H9 (cell line): ENCODE measurements at regions not wholly inside any gene's neighbourhood (a gene's known extent, or its start where the extent isn't known, plus 50 kb on each side); places are given as distances from the start of the nearest gene placed in this dataset.

Experiments used
- DNase-seq: peaks from one replicate; pipeline ENCODE4 v3.0.0-alpha.2; 2017
- H2AFZ ChIP-seq: one replicate; pipeline ENCODE4 v1.6.1; 2013; ENCODE audit warnings: mild to moderate bottlenecking, low read length, control low read depth, moderate library complexity
- H2AK5ac ChIP-seq: 2 replicates; pipeline ENCODE4 v1.6.1; 2013; ENCODE audit warnings: low read length, control low read depth, mixed read lengths; ENCODE audit not compliant: insufficient read length
- H2BK120ac ChIP-seq: one replicate; pipeline ENCODE4 v1.6.1; 2013; ENCODE audit warnings: low read depth, mild to moderate bottlenecking, low read length, control low read depth, inconsistent platforms; ENCODE audit not compliant: poor library complexity, severe bottlenecking
- H2BK12ac ChIP-seq: 2 replicates; pipeline ENCODE4 v1.6.1; 2013; ENCODE audit warnings: low read length, control low read depth, mixed read lengths, low read depth; ENCODE audit not compliant: insufficient read length
- H2BK15ac ChIP-seq: 2 replicates; pipeline ENCODE4 v1.6.1; 2013; ENCODE audit warnings: low read depth, low read length, control low read depth
- H2BK20ac ChIP-seq: one replicate; pipeline ENCODE4 v1.6.1; 2013; ENCODE audit warnings: low read depth, mild to moderate bottlenecking, low read length, control low read depth, inconsistent platforms; ENCODE audit not compliant: poor library complexity, severe bottlenecking
- H2BK5ac ChIP-seq: 2 replicates; pipeline ENCODE4 v1.6.1; 2013; ENCODE audit warnings: low read length, control low read depth, mixed read lengths; ENCODE audit not compliant: insufficient read length
- H3K14ac ChIP-seq: 2 replicates; pipeline ENCODE4 v1.6.1; 2013; ENCODE audit warnings: low read length, control low read depth; ENCODE audit not compliant: insufficient read depth
- H3K18ac ChIP-seq: 2 replicates; pipeline ENCODE4 v1.6.1; 2013; ENCODE audit warnings: low read depth, mild to moderate bottlenecking, mixed read lengths, low read length, control low read depth; ENCODE audit not compliant: insufficient read length
- H3K23ac ChIP-seq: 2 replicates; pipeline ENCODE4 v1.6.1; 2013; ENCODE audit warnings: low read length, control low read depth, mixed read lengths, low read depth; ENCODE audit not compliant: insufficient read length
- H3K23me2 ChIP-seq: 2 replicates; pipeline ENCODE4 v1.6.1; 2013; ENCODE audit warnings: low read depth, mild to moderate bottlenecking, mixed read lengths, low read length, control low read depth; ENCODE audit not compliant: insufficient read length, poor library complexity, severe bottlenecking
- H3K27ac ChIP-seq: 2 replicates; pipeline ENCODE4 v1.5.1; 2013; ENCODE audit warnings: low read length, control low read depth, mixed read lengths, low read depth; ENCODE audit not compliant: insufficient read length
- H3K27me3 ChIP-seq: 2 replicates; pipeline ENCODE4 v1.6.1; 2013; ENCODE audit warnings: low read length, control low read depth, inconsistent platforms; ENCODE audit not compliant: insufficient read depth
- H3K4ac ChIP-seq: 2 replicates; pipeline ENCODE4 v1.6.1; 2013; ENCODE audit warnings: low read depth, mild to moderate bottlenecking, control low read depth, inconsistent platforms, low read length, moderate library complexity
- H3K4me1 ChIP-seq: 2 replicates; pipeline ENCODE4 v1.6.1; 2013; ENCODE audit warnings: low read length, control low read depth, inconsistent platforms; ENCODE audit not compliant: insufficient read depth
- H3K4me2 ChIP-seq: 2 replicates; pipeline ENCODE4 v1.6.1; 2013; ENCODE audit warnings: low read length, control low read depth, mixed read lengths; ENCODE audit not compliant: insufficient read length, insufficient read depth
- H3K56ac ChIP-seq: 2 replicates; pipeline ENCODE4 v1.6.1; 2013; ENCODE audit warnings: low read depth, mild to moderate bottlenecking, mixed read lengths, low read length, control low read depth; ENCODE audit not compliant: insufficient read length
- H3K79me1 ChIP-seq: 2 replicates; pipeline ENCODE4 v1.6.1; 2013; ENCODE audit warnings: low read depth, mild to moderate bottlenecking, moderate library complexity, low read length, control low read depth, inconsistent platforms; ENCODE audit not compliant: insufficient read depth, poor library complexity, severe bottlenecking
- H3K79me2 ChIP-seq: 2 replicates; pipeline ENCODE4 v1.6.1; 2013; ENCODE audit warnings: low read length, control low read depth, inconsistent platforms; ENCODE audit not compliant: insufficient read depth
- H3K9ac ChIP-seq: 2 replicates; pipeline ENCODE4 v1.6.1; 2013; ENCODE audit warnings: low read length, control low read depth, mixed read lengths; ENCODE audit not compliant: insufficient read length; ENCODE audit errors: extremely low read depth
- H3K9me3 ChIP-seq: one replicate; pipeline ENCODE4 v1.6.1; 2013; ENCODE audit warnings: low read depth, low read length, inconsistent platforms; ENCODE audit not compliant: control insufficient read depth
- H3T11ph ChIP-seq: one replicate; pipeline ENCODE4 v1.6.1; 2013; ENCODE audit warnings: mild to moderate bottlenecking, low read length, control low read depth, inconsistent platforms
- H4K20me1 ChIP-seq: one replicate; pipeline ENCODE4 v1.6.1; 2013; ENCODE audit not compliant: control insufficient read depth, insufficient read length, insufficient read depth
- H4K5ac ChIP-seq: 2 replicates; pipeline ENCODE4 v1.6.1; 2013; ENCODE audit warnings: low read depth, mild to moderate bottlenecking, mixed read lengths, low read length, control low read depth; ENCODE audit not compliant: insufficient read length
- H4K8ac ChIP-seq: replicated peaks from 2 replicates; pipeline ENCODE4 v1.6.1; 2013; ENCODE audit warnings: low read length, control low read depth, mixed read lengths, low read depth; ENCODE audit not compliant: insufficient read length
- H4K91ac ChIP-seq: 2 replicates; pipeline ENCODE4 v1.6.1; 2013; ENCODE audit warnings: low read depth, mild to moderate bottlenecking, moderate library complexity, mixed read lengths, low read length, control low read depth; ENCODE audit not compliant: insufficient read length
- H3K27ac Mint-ChIP-seq, 3 experiments: 2 replicates in 2 of 3; 3 replicates in 1 of 3; pipeline ENCODE4 v1.8.0; 2020 to 2021; ENCODE audit warnings: mixed read lengths in 3 of 3, mild to moderate bottlenecking in 1 of 3, moderate library complexity in 1 of 3
- H3K27me3 Mint-ChIP-seq: 2 replicates; pipeline ENCODE4 v1.8.0; 2021; ENCODE audit warnings: low read depth, mild to moderate bottlenecking, moderate library complexity, mixed read lengths
- H3K36me3 Mint-ChIP-seq, 3 experiments: 2 replicates in 2 of 3; 3 replicates in 1 of 3; pipeline ENCODE4 v1.8.0; 2020 to 2021; ENCODE audit warnings: low read depth in 3 of 3, mixed read lengths in 3 of 3; ENCODE audit not compliant: insufficient read depth in 1 of 3
- H3K4me1 Mint-ChIP-seq, 2 experiments: 2 replicates each; pipeline ENCODE4 v1.8.0; 2020; ENCODE audit warnings: mixed read lengths in 2 of 2
- H3K4me3 Mint-ChIP-seq, 2 experiments: 2 replicates in 1 of 2; 3 replicates in 1 of 2; pipeline ENCODE4 v1.8.0; 2020 to 2021; ENCODE audit warnings: mild to moderate bottlenecking in 2 of 2, mixed read lengths in 2 of 2, moderate library complexity in 1 of 2
- H3K9me3 Mint-ChIP-seq, 2 experiments: 2 replicates in 1 of 2; 3 replicates in 1 of 2; pipeline ENCODE4 v1.8.0; 2020; ENCODE audit warnings: mild to moderate bottlenecking in 2 of 2, mixed read lengths in 2 of 2, moderate library complexity in 1 of 2
- CTCF ChIP-seq: fragments of 200-600 bp; sonication (generic); conservative IDR thresholded peaks from 3 replicates; pipeline ENCODE4 v1.8.0; 2021; ENCODE audit warnings: antibody characterized with exemption, mild to moderate bottlenecking
- WGBS: extraction: QIAGEN DNeasy Blood & Tissue Kit; methylation state at CpG from one replicate; pipeline ENCODE4 v1.1.7; 2013; ENCODE audit warnings: missing lambda C conversion rate, low lambda C conversion rate, mixed read lengths; ENCODE audit not compliant: insufficient read length; ENCODE audit errors: extremely low coverage; 5-methylcytosine and 5-hydroxymethylcytosine counted together

GRCh38 chr16:9014389-9014788 lies 50.7 kb upstream of the USP7 start:
- Histone ChIP-seq H3K79me2 (no peaks in the 10 kb centered on the region), H3K4me1 (no peaks in the 10 kb centered on the region; the same call in 1 of the 2 replicates), H3T11ph (no peak overlapping the region), H2BK20ac (no peak overlapping the region), H3K23ac (no peak overlapping the region), H3K4me2 (no peak overlapping the region), H2BK5ac (no peak overlapping the region), H2BK120ac (no peak overlapping the region), H3K56ac (no peak overlapping the region), H4K5ac (no peak overlapping the region), H2BK15ac (no peak overlapping the region), H3K27ac (no peak overlapping the region), H3K9ac (no peak overlapping the region), H3K23me2 (no peaks in the 10 kb centered on the region), H3K9me3 (peaks cover 7% of the 10 kb centered on the region), H2AK5ac (no peak overlapping the region), H4K8ac (no peak overlapping the region), H3K27me3 (no peaks in the 10 kb centered on the region), H3K4ac (no peak overlapping the region), H4K91ac (no peak overlapping the region), H3K14ac (no peak overlapping the region), H4K20me1 (no peaks in the 10 kb centered on the region), H2BK12ac (no peak overlapping the region), H3K79me1 (no peaks in the 10 kb centered on the region), H3K18ac (no peak overlapping the region), H2AFZ (no peak overlapping the region)
- Mint-ChIP-seq H3K27me3 (peaks cover 11% of the 10 kb centered on the region), H3K4me1 (peaks cover 8 to 11% of the 10 kb centered on the region in 2 experiments), H3K36me3 (peaks cover 0 to 7% (median 6%) of the 10 kb centered on the region in 3 experiments; a peak in 4 of 7 replicates), H3K27ac (no peak overlapping the region), H3K9me3 (peaks cover 7 to 13% of the 10 kb centered on the region in 2 experiments; a peak in 4 of 5 replicates), H3K4me3 (no peak overlapping the region)
- no peak for DNase-seq
- no CpG with 5 or more reads among the region's 1 CpG for WGBS
- TF ChIP-seq CTCF: no peak
